ENCODE measurements at regions not wholly inside any gene's neighbourhood (a gene's known extent, or its start where the extent isn't known, plus 50 kb on each side); places are given as distances from the start of the nearest gene placed in this dataset. TPM values are rescaled to one million over a fixed set of nuclear protein-coding genes. Genes with fewer than 3 reads are reported as not detected.

Small RNA genes in the stretch of these regions (small RNA-seq; reads per million reads assigned to genes)
- not detected for gene RNU6-806P (ENCODE audit: low read depth)
